ENCODE measurements at regions not wholly inside any gene's neighbourhood (a gene's known extent, or its start where the extent isn't known, plus 50 kb on each side); places are given as distances from the start of the nearest gene placed in this dataset.

DNA sequence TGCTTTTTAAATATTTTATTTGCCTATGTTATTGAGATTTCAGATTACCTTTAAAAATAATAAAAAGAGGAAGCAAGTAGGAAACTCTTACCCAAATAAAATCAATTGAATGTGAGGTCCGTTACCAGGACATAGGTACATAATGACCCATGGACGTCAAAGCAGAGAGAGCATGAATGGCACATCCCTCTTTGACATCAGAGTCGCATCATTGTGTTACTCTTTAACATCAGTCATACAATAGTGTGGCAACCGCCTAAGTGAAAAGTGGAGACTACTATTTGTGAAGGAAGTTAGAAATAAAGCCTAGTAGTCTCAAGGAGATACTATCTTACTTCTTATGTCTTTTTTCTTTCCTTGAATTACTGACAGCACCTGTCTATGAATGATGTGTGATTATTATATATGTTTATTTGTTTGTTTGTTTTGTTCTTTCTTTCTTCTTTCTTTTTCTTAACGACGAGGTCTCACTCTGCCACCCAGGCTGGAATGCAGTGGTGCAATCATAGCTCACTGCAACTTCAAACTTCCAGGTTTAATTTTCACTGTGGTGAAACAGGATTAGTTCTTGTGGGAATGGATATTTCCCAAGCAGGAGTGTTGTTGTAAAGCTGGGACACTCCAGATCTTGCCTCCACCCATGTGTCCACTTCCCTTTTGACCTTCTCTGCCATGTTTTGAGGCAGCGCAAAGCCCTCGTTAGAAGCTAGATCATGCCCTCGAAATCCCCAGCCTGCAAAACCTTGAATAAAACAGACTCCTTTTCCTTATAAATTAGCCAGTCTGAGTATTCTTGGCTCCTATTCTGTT, 407.2 kb upstream of the NETO1 start:
- Histone ChIP-seq H4K20me1 (replicated peaks; ENCODE audit: insufficient read depth) (no peaks in the 10 kb centered on the region), H2AFZ (peak overlapping the region; percentile 76), H3F3A (replicated peaks; ENCODE audit: low read depth) (no peaks in the 10 kb centered on the region), H3K36me3 (ENCODE audit: insufficient read depth) (no peaks in the 10 kb centered on the region), H3K27me3 (ENCODE audit: insufficient read depth) (no peaks in the 10 kb centered on the region), H3K4me1 (ENCODE audit: insufficient read depth) (no peaks in the 10 kb centered on the region), H3K79me2 (replicated peaks; ENCODE audit: insufficient read depth) (no peaks in the 10 kb centered on the region), H3K9me2 (ENCODE audit: insufficient read depth) (no peaks in the 10 kb centered on the region; the same call in 1 of the 2 replicates), H3K4me2 (no peak overlapping the region), H3K4me3 (no peak overlapping the region), H3K27ac (ENCODE audit: low read depth) (no peak overlapping the region)
- DNase-seq (ENCODE audit: low spot score) (no peak), ATAC-seq (no peak)
- peaks cover 2% of the 10 kb centered on the region for H3K27me3 Mint-ChIP-seq (ENCODE audit: insufficient read depth, low read depth, poor library complexity)
- no peaks in the 10 kb centered on the region for H3K9me3 Mint-ChIP-seq
- TF ChIP-seq ZNF114 (CRISPR knock-in tag; IDR thresholded peaks at IDR 0.05): no peak
- TF ChIP-seq NANOG (IDR thresholded peaks at IDR 0.05; ENCODE audit: borderline replicate concordance): no peak
- no peak for TF ChIP-seq JUNB (IDR thresholded peaks at IDR 0.05; ENCODE audit: unreplicated experiment)
- TF ChIP-seq, protein P1, sequence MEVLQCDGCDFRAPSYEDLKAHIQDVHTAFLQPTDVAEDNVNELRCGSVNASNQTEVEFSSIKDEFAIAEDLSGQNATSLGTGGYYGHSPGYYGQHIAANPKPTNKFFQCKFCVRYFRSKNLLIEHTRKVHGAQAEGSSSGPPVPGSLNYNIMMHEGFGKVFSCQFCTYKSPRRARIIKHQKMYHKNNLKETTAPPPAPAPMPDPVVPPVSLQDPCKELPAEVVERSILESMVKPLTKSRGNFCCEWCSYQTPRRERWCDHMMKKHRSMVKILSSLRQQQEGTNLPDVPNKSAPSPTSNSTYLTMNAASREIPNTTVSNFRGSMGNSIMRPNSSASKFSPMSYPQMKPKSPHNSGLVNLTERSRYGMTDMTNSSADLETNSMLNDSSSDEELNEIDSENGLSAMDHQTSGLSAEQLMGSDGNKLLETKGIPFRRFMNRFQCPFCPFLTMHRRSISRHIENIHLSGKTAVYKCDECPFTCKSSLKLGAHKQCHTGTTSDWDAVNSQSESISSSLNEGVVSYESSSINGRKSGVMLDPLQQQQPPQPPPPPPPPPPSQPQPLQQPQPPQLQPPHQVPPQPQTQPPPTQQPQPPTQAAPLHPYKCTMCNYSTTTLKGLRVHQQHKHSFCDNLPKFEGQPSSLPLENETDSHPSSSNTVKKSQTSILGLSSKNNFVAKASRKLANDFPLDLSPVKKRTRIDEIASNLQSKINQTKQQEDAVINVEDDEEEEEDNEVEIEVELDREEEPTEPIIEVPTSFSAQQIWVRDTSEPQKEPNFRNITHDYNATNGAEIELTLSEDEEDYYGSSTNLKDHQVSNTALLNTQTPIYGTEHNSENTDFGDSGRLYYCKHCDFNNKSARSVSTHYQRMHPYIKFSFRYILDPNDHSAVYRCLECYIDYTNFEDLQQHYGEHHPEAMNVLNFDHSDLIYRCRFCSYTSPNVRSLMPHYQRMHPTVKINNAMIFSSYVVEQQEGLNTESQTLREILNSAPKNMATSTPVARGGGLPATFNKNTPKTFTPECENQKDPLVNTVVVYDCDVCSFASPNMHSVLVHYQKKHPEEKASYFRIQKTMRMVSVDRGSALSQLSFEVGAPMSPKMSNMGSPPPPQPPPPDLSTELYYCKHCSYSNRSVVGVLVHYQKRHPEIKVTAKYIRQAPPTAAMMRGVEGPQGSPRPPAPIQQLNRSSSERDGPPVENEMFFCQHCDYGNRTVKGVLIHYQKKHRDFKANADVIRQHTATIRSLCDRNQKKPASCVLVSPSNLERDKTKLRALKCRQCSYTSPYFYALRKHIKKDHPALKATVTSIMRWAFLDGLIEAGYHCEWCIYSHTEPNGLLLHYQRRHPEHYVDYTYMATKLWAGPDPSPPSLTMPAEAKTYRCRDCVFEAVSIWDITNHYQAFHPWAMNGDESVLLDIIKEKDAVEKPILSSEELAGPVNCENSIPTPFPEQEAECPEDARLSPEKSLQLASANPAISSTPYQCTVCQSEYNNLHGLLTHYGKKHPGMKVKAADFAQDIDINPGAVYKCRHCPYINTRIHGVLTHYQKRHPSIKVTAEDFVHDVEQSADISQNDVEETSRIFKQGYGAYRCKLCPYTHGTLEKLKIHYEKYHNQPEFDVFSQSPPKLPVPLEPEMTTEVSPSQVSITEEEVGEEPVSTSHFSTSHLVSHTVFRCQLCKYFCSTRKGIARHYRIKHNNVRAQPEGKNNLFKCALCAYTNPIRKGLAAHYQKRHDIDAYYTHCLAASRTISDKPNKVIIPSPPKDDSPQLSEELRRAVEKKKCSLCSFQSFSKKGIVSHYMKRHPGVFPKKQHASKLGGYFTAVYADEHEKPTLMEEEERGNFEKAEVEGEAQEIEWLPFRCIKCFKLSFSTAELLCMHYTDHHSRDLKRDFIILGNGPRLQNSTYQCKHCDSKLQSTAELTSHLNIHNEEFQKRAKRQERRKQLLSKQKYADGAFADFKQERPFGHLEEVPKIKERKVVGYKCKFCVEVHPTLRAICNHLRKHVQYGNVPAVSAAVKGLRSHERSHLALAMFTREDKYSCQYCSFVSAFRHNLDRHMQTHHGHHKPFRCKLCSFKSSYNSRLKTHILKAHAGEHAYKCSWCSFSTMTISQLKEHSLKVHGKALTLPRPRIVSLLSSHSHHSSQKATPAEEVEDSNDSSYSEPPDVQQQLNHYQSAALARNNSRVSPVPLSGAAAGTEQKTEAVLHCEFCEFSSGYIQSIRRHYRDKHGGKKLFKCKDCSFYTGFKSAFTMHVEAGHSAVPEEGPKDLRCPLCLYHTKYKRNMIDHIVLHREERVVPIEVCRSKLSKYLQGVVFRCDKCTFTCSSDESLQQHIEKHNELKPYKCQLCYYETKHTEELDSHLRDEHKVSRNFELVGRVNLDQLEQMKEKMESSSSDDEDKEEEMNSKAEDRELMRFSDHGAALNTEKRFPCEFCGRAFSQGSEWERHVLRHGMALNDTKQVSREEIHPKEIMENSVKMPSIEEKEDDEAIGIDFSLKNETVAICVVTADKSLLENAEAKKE (CRISPR knock-in tag; IDR thresholded peaks at IDR 0.05): no peak
- no peak for TF ChIP-seq EZH2 (IDR thresholded peaks at IDR 0.05; ENCODE audit: low read depth, unreplicated experiment)
- no peak for TF ChIP-seq ZNF331 (CRISPR knock-in tag; IDR thresholded peaks at IDR 0.05; ENCODE audit: low read depth)
- TF ChIP-seq, protein P2, sequence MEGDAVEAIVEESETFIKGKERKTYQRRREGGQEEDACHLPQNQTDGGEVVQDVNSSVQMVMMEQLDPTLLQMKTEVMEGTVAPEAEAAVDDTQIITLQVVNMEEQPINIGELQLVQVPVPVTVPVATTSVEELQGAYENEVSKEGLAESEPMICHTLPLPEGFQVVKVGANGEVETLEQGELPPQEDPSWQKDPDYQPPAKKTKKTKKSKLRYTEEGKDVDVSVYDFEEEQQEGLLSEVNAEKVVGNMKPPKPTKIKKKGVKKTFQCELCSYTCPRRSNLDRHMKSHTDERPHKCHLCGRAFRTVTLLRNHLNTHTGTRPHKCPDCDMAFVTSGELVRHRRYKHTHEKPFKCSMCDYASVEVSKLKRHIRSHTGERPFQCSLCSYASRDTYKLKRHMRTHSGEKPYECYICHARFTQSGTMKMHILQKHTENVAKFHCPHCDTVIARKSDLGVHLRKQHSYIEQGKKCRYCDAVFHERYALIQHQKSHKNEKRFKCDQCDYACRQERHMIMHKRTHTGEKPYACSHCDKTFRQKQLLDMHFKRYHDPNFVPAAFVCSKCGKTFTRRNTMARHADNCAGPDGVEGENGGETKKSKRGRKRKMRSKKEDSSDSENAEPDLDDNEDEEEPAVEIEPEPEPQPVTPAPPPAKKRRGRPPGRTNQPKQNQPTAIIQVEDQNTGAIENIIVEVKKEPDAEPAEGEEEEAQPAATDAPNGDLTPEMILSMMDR (conservative IDR thresholded peaks at IDR 0.05; ENCODE audit: low read depth in 2 of 2): no peak
- no peak overlapping the region for H3K4me3 Mint-ChIP-seq
- H3K36me3 Mint-ChIP-seq (ENCODE audit: low read depth): no peaks in the 10 kb centered on the region
- no peak overlapping the region for H3K27ac Mint-ChIP-seq
- H3K4me1 Mint-ChIP-seq: no peaks in the 10 kb centered on the region

Measured in GM23338 (cell line).